HEK293 (cell line): ENCODE measurements at regions not wholly inside any gene's neighbourhood (a gene's known extent, or its start where the extent isn't known, plus 50 kb on each side); places are given as distances from the start of the nearest gene placed in this dataset.

Source experiments
- CTCF ChIA-PET: fragments of 350-600 bp; formaldehyde crosslinking; extraction: SDS; loops from one replicate; lab custom pipeline; 2021; ENCODE audit warnings: antibody characterized with exemption; lab: Yijun Ruan, JAX
- POLR2A ChIA-PET: fragments of 300-600 bp; formaldehyde crosslinking; extraction: SDS; loops from one replicate; lab custom pipeline; 2020; ENCODE audit warnings: antibody characterized with exemption, inconsistent platforms; lab: Yijun Ruan, JAX
- H3K27ac ChIP-seq: fragments of 200-500 bp; sonication (Bioruptor generic); 2 replicates; pipeline ENCODE4 v1.5.1; 2014; ENCODE audit warnings: low read depth, low read length, control low read depth, inconsistent platforms; ENCODE audit errors: extremely low read depth
- H3K36me3 ChIP-seq, 2 experiments: fragments of 200-500 bp in 1 of 2; sonication (Bioruptor generic) in 1 of 2; 1 replicate in 1 of 2; 2 replicates in 1 of 2; pipeline ENCODE4 v1.5.1; 2014 to 2017; ENCODE audit warnings: inconsistent platforms in 2 of 2, low read length in 2 of 2; ENCODE audit not compliant: control insufficient read depth in 2 of 2, insufficient read depth in 1 of 2
- H3K4me1 ChIP-seq: fragments of 200-500 bp; sonication (Bioruptor generic); 2 replicates; pipeline ENCODE4 v1.5.1; 2014; ENCODE audit warnings: mild to moderate bottlenecking, low read length, inconsistent platforms; ENCODE audit not compliant: control insufficient read depth, insufficient read depth
- H3K4me3 ChIP-seq: 2 replicates; pipeline ENCODE4 v1.5.1; 2011; ENCODE audit warnings: low read depth, mild to moderate bottlenecking, control low read depth, low read length, moderate library complexity
- H3K9me3 ChIP-seq: fragments of 200-500 bp; sonication (Bioruptor generic); 2 replicates; pipeline ENCODE4 v1.5.1; 2014; ENCODE audit warnings: low read depth, low read length, inconsistent platforms; ENCODE audit not compliant: control insufficient read depth, insufficient read depth
- BCL11A ChIP-seq: fragments of 450-650 bp; formaldehyde crosslinking; IDR thresholded peaks from 2 replicates; pipeline ENCODE4 v1.5.1; 2016; ENCODE audit warnings: low read depth, missing biosample characterization, missing genetic modification characterization
- MEIS1 ChIP-seq: sonication (generic); formaldehyde crosslinking; IDR thresholded peaks from 2 replicates; pipeline ENCODE4 v1.8.1; 2022; ENCODE audit warnings: missing genetic modification reagents, mild to moderate bottlenecking, borderline replicate concordance
- PBX3 ChIP-seq: sonication (generic); formaldehyde crosslinking; IDR thresholded peaks from 2 replicates; pipeline ENCODE4 v1.8.1; 2022; ENCODE audit warnings: mild to moderate bottlenecking, moderate library complexity, missing genetic modification reagents
- ZBTB11 ChIP-seq: fragments of 450-650 bp; formaldehyde crosslinking; conservative IDR thresholded peaks from 2 replicates; pipeline ENCODE4 v1.5.1; 2016; ENCODE audit warnings: low read depth, missing biosample characterization, missing genetic modification characterization
- ZBTB48 ChIP-seq: fragments of 450-650 bp; formaldehyde crosslinking; IDR thresholded peaks from 2 replicates; pipeline ENCODE4 v1.5.1; 2016; ENCODE audit warnings: missing biosample characterization, missing genetic modification characterization
- ZEB2 ChIP-seq: fragments of 450-650 bp; formaldehyde crosslinking; IDR thresholded peaks from 2 replicates; pipeline ENCODE4 v1.5.1; 2016; ENCODE audit warnings: missing biosample characterization, missing genetic modification characterization
- ZNF10 ChIP-seq: fragments of 450-650 bp; formaldehyde crosslinking; IDR thresholded peaks from 2 replicates; pipeline ENCODE4 v1.5.1; 2017; ENCODE audit warnings: missing biosample characterization, missing genetic modification characterization
- ZNF16 ChIP-seq: fragments of 450-650 bp; formaldehyde crosslinking; IDR thresholded peaks from 2 replicates; pipeline ENCODE4 v1.5.1; 2016; ENCODE audit warnings: low read depth, missing biosample characterization, missing genetic modification characterization
- ZNF211 ChIP-seq: fragments of 450-650 bp; formaldehyde crosslinking; IDR thresholded peaks from 2 replicates; pipeline ENCODE4 v1.5.1; 2016; ENCODE audit warnings: low read depth, missing biosample characterization, missing genetic modification characterization
- ZNF223 ChIP-seq: fragments of 450-650 bp; formaldehyde crosslinking; IDR thresholded peaks from 2 replicates; pipeline ENCODE4 v1.5.1; 2016; ENCODE audit warnings: missing biosample characterization, missing genetic modification characterization
- ZNF341 ChIP-seq: fragments of 450-650 bp; formaldehyde crosslinking; IDR thresholded peaks from 2 replicates; pipeline ENCODE4; 2016; ENCODE audit warnings: low read depth, missing biosample characterization, missing genetic modification characterization
- ZNF362 ChIP-seq: fragments of 450-650 bp; formaldehyde crosslinking; IDR thresholded peaks from 2 replicates; pipeline ENCODE4 v1.5.1; 2016; ENCODE audit warnings: missing biosample characterization, missing genetic modification characterization
- ZNF416 ChIP-seq: fragments of 450-650 bp; formaldehyde crosslinking; IDR thresholded peaks from 2 replicates; pipeline ENCODE4 v1.5.1; 2016; ENCODE audit warnings: missing biosample characterization, missing genetic modification characterization
- ZNF423 ChIP-seq: fragments of 450-650 bp; formaldehyde crosslinking; IDR thresholded peaks from 2 replicates; pipeline ENCODE4 v1.5.1; 2016; ENCODE audit warnings: missing biosample characterization, missing genetic modification characterization
- ZNF501 ChIP-seq: fragments of 450-650 bp; formaldehyde crosslinking; IDR thresholded peaks from 2 replicates; pipeline ENCODE4 v1.5.1; 2016; ENCODE audit warnings: missing biosample characterization, missing genetic modification characterization
- ZNF548 ChIP-seq: fragments of 450-650 bp; formaldehyde crosslinking; IDR thresholded peaks from 2 replicates; pipeline ENCODE4 v1.5.1; 2016; ENCODE audit warnings: missing biosample characterization, missing genetic modification characterization
- ZNF558 ChIP-seq: fragments of 450-650 bp; formaldehyde crosslinking; IDR thresholded peaks from 2 replicates; pipeline ENCODE4 v1.5.1; 2016; ENCODE audit warnings: missing biosample characterization, missing genetic modification characterization
- ZNF571 ChIP-seq: fragments of 450-650 bp; formaldehyde crosslinking; IDR thresholded peaks from 2 replicates; pipeline ENCODE4 v1.5.0; 2017; ENCODE audit warnings: missing biosample characterization, missing genetic modification characterization
- ZNF600 ChIP-seq: fragments of 450-650 bp; formaldehyde crosslinking; IDR thresholded peaks from 2 replicates; pipeline ENCODE4 v1.5.1; 2016; ENCODE audit warnings: missing biosample characterization, missing genetic modification characterization
- ZNF701 ChIP-seq: fragments of 450-650 bp; formaldehyde crosslinking; IDR thresholded peaks from 2 replicates; pipeline ENCODE4 v1.5.1; 2016; ENCODE audit warnings: missing biosample characterization, missing genetic modification characterization
- ZNF785 ChIP-seq: fragments of 450-650 bp; formaldehyde crosslinking; IDR thresholded peaks from 2 replicates; pipeline ENCODE4 v1.5.1; 2016; ENCODE audit warnings: missing biosample characterization, missing genetic modification characterization
- ZSCAN16 ChIP-seq: fragments of 450-650 bp; formaldehyde crosslinking; IDR thresholded peaks from 2 replicates; pipeline ENCODE4 v1.5.1; 2016; ENCODE audit warnings: missing biosample characterization, missing genetic modification characterization
- ZSCAN23 ChIP-seq: fragments of 450-650 bp; formaldehyde crosslinking; IDR thresholded peaks from 2 replicates; pipeline ENCODE4 v1.5.1; 2016; ENCODE audit warnings: missing biosample characterization, missing genetic modification characterization
- ZSCAN30 ChIP-seq: fragments of 450-650 bp; IDR thresholded peaks from 2 replicates; pipeline ENCODE4 v1.5.1; 2018; ENCODE audit warnings: missing biosample characterization, mild to moderate bottlenecking, missing genetic modification characterization, moderate library complexity
- TF ChIP-seq, protein P1 (sequence below): fragments of 450-650 bp; IDR thresholded peaks from 2 replicates; pipeline ENCODE4 v1.5.1; 2018; ENCODE audit warnings: missing biosample characterization, missing genetic modification characterization

GRCh38 chr6:153801917-153802316 lies 237.1 kb upstream of the OPRM1 start:
- H3K9me3 ChIP-seq, result no peaks in the 10 kb centered on the region
- ChIA-PET CTCF (interaction anchor here (0.7 to 1.9 kb wide), 2 partner anchors 12 to 145 kb away, joined by 3 to 13 read pairs; no protein-coding TSS in a partner anchor), POLR2A (no interaction called here)
- H3K27ac ChIP-seq, result no peak overlapping the region
- TF ChIP-seq ZNF571 (tag by site-specific recombination) (no peak), ZSCAN23 (tag by site-specific recombination) (no peak), ZNF223 (no peak), ZNF600 (tag by site-specific recombination) (no peak), ZNF341 (tag by site-specific recombination) (no peak), ZBTB48 (tag by site-specific recombination) (no peak), ZNF423 (tag by site-specific recombination) (no peak), ZNF501 (tag by site-specific recombination) (no peak), ZBTB11 (no peak), ZSCAN16 (tag by site-specific recombination) (no peak), PBX3 (CRISPR knock-in tag) (no peak), MEIS1 (no peak), ZNF362 (tag by site-specific recombination) (no peak)
- TF ChIP-seq, protein P1, sequence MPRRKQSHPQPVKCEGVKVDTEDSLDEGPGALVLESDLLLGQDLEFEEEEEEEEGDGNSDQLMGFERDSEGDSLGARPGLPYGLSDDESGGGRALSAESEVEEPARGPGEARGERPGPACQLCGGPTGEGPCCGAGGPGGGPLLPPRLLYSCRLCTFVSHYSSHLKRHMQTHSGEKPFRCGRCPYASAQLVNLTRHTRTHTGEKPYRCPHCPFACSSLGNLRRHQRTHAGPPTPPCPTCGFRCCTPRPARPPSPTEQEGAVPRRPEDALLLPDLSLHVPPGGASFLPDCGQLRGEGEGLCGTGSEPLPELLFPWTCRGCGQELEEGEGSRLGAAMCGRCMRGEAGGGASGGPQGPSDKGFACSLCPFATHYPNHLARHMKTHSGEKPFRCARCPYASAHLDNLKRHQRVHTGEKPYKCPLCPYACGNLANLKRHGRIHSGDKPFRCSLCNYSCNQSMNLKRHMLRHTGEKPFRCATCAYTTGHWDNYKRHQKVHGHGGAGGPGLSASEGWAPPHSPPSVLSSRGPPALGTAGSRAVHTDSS (tag by site-specific recombination), result no peak
- no peak overlapping the region for H3K4me3 ChIP-seq
- H3K36me3 ChIP-seq, result no peaks in the 10 kb centered on the region
- H3K4me1 ChIP-seq, result no peaks in the 10 kb centered on the region

GRCh38 chr6:153800580-153801188 lies 238.4 kb upstream of the OPRM1 start:
- Histone ChIP-seq H3K9me3 (no peaks in the 10 kb centered on the region), H3K27ac (no peak overlapping the region), H3K36me3 (no peaks in the 10 kb centered on the region), H3K4me3 (no peak overlapping the region), H3K4me1 (no peaks in the 10 kb centered on the region)
- ChIA-PET POLR2A (no interaction called here), CTCF (interaction anchor here (0.6 to 1.9 kb wide), 3 partner anchors 13 to 247 kb away, joined by 3 to 13 read pairs (median 3); no protein-coding TSS in a partner anchor)
- TF ChIP-seq ZNF16 (tag by site-specific recombination) (no peak), ZEB2 (tag by site-specific recombination) (no peak), ZNF416 (tag by site-specific recombination) (no peak), ZNF558 (tag by site-specific recombination) (no peak), ZNF548 (tag by site-specific recombination) (no peak), ZNF701 (tag by site-specific recombination) (no peak), ZNF211 (no peak), ZNF10 (tag by site-specific recombination) (no peak), ZNF571 (tag by site-specific recombination) (no peak), ZSCAN30 (tag by site-specific recombination) (no peak), ZSCAN16 (tag by site-specific recombination) (no peak), BCL11A (no peak), ZNF785 (tag by site-specific recombination) (no peak)
- TF ChIP-seq, protein P1 (tag by site-specific recombination), result no peak
